ENCODE measurements at regions not wholly inside any gene's neighbourhood (a gene's known extent, or its start where the extent isn't known, plus 50 kb on each side); places are given as distances from the start of the nearest gene placed in this dataset.

- DNase-seq: no peak
These were observed 440.0 kb downstream of the RFC3 start for GRCh38 chr13:34257966-34258365.

- DNase-seq: no peak
These were observed 440.9 kb downstream of the RFC3 start for GRCh38 chr13:34258646-34259386.

GRCh38 chr13:34263681-34264080 is 445.7 kb downstream of the RFC3 start:
- no peak for DNase-seq

GRCh38 chr13:34265046-34265679 is 447.2 kb downstream of the RFC3 start:
- no peak for DNase-seq

- no peak for DNase-seq
These were observed 458.8 kb downstream of the RFC3 start for GRCh38 chr13:34276764-34277163.

GRCh38 chr13:34277936-34278335 is 460.0 kb downstream of the RFC3 start:
- DNase-seq: no peak

- no peak for DNase-seq
These were observed 460.8 kb downstream of the RFC3 start for GRCh38 chr13:34278780-34279179.

GRCh38 chr13:34290661-34291060 is 472.7 kb downstream of the RFC3 start:
- DNase-seq: no peak

- DNase-seq: peak; percentile 24
These were observed 476.7 kb downstream of the RFC3 start for GRCh38 chr13:34294483-34295129.

- no peak for DNase-seq
These were observed 482.6 kb downstream of the RFC3 start for GRCh38 chr13:34300559-34300958.

- DNase-seq: no peak
These were observed 484.6 kb downstream of the RFC3 start for GRCh38 chr13:34302596-34302995.

GRCh38 chr13:34303346-34303745 is 485.4 kb downstream of the RFC3 start:
- no peak for DNase-seq

GRCh38 chr13:34307607-34308006 is 489.7 kb downstream of the RFC3 start:
- DNase-seq: peak; percentile 9

- no peak for DNase-seq
These were observed 490.8 kb downstream of the RFC3 start for GRCh38 chr13:34308725-34309124.

- DNase-seq: no peak
These were observed 492.6 kb downstream of the RFC3 start for GRCh38 chr13:34310539-34310938.

GRCh38 chr13:34311251-34311650 is 493.3 kb downstream of the RFC3 start:
- no peak for DNase-seq

- no peak for DNase-seq
These were observed 494.6 kb downstream of the RFC3 start for GRCh38 chr13:34312578-34312977.

GRCh38 chr13:34320084-34320483 is 502.1 kb downstream of the RFC3 start:
- no peak for DNase-seq

- DNase-seq: no peak
These were observed 504.2 kb downstream of the RFC3 start for GRCh38 chr13:34322014-34322742.

GRCh38 chr13:34322743-34323074 is 504.8 kb downstream of the RFC3 start:
- DNase-seq: no peak

GRCh38 chr13:34335014-34336007 is 517.4 kb downstream of the RFC3 start:
- no peak for DNase-seq

- DNase-seq: no peak
These were observed 520.2 kb downstream of the RFC3 start for GRCh38 chr13:34338102-34338501.
